ENCODE measurements at regions not wholly inside any gene's neighbourhood (a gene's known extent, or its start where the extent isn't known, plus 50 kb on each side); places are given as distances from the start of the nearest gene placed in this dataset.

DNA sequence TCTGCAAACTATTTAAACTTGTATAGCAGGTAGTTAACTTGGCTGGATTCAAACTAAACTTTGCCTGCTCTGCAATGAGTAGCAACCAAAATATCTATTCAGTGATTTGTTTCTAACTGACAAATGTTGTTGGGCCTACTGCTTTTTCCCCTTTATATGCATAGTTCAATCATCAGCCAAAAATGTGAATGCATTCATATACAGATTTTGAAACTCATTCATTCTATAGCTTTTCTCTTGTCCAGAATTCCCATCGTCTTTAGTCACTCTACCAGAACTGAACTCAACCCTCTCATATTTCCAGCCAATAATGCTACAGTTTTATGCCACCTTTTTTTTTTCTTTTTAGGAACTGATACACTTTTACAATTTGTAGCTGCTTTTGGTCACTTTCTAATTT is 599.8 kb downstream of the RPL10L start:
- Histone ChIP-seq H4K20me1 (ENCODE audit: insufficient read depth, low read length) (no peaks in the 10 kb centered on the region), H3F3A (ENCODE audit: insufficient read depth, low read length) (no peaks in the 10 kb centered on the region), H3K4me3 (ENCODE audit: low read length) (no peak overlapping the region), H3K27ac (ENCODE audit: low read length) (no peak overlapping the region), H3K9me3 (replicated peaks; ENCODE audit: insufficient read depth, low read length) (no peaks in the 10 kb centered on the region), H3K27me3 (replicated peaks; ENCODE audit: insufficient read depth, low read length) (no peaks in the 10 kb centered on the region), H3K9me2 (replicated peaks; ENCODE audit: insufficient read depth, low read length) (no peaks in the 10 kb centered on the region), H3K4me2 (ENCODE audit: low read depth, low read length) (no peak overlapping the region), H3K79me2 (ENCODE audit: low read length) (no peaks in the 10 kb centered on the region), H2AFZ (ENCODE audit: low read length) (no peak overlapping the region), H3K36me3 (replicated peaks; ENCODE audit: insufficient read depth, low read length) (no peaks in the 10 kb centered on the region), H3K9ac (ENCODE audit: low read length) (no peak overlapping the region), H3K4me1 (ENCODE audit: low read length) (no peaks in the 10 kb centered on the region)
- DNase-seq = no peak
- TF ChIP-seq, protein P1, sequence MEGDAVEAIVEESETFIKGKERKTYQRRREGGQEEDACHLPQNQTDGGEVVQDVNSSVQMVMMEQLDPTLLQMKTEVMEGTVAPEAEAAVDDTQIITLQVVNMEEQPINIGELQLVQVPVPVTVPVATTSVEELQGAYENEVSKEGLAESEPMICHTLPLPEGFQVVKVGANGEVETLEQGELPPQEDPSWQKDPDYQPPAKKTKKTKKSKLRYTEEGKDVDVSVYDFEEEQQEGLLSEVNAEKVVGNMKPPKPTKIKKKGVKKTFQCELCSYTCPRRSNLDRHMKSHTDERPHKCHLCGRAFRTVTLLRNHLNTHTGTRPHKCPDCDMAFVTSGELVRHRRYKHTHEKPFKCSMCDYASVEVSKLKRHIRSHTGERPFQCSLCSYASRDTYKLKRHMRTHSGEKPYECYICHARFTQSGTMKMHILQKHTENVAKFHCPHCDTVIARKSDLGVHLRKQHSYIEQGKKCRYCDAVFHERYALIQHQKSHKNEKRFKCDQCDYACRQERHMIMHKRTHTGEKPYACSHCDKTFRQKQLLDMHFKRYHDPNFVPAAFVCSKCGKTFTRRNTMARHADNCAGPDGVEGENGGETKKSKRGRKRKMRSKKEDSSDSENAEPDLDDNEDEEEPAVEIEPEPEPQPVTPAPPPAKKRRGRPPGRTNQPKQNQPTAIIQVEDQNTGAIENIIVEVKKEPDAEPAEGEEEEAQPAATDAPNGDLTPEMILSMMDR (IDR thresholded peaks at IDR 0.05; ENCODE audit: low read length) = no peak
- TF ChIP-seq EZH2 (optimal IDR thresholded peaks at IDR 0.05; ENCODE audit: low read depth, low read length) (no peak), EZH2phosphoT487 (IDR thresholded peaks at IDR 0.05; ENCODE audit: low read length) (no peak)

DNA sequence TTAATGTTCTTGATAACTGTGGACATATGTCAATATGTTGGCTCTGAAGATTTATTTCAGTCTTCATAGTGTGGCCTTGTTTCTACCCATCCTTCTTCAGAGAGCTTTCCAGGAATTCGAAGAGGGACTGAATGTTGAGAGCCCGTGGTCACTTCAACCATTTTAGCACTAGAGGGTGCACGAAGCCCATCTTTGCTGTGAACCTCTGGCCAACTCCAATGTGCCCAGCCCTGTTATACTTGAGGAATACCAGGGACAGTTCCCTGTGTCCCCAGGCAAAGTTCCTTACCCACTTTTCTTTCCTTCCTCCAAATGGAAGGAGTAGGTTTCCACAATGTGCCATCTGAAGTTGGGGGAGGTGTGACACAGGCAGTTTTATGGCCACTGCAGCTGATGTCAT is 603.5 kb downstream of the RPL10L start:
- H3K4me3 ChIP-seq (ENCODE audit: low read length) = no peak overlapping the region
- TF ChIP-seq EZH2phosphoT487 (IDR thresholded peaks at IDR 0.05; ENCODE audit: low read length) = no peak
- TF ChIP-seq, protein P1 (IDR thresholded peaks at IDR 0.05; ENCODE audit: low read length) = peak; percentile 40; the same call in 1 of the 2 replicates
- TF ChIP-seq EZH2 (optimal IDR thresholded peaks at IDR 0.05; ENCODE audit: low read depth, low read length) = no peak
- no peaks in the 10 kb centered on the region for H3K9me3 ChIP-seq (replicated peaks; ENCODE audit: insufficient read depth, low read length)
- no peaks in the 10 kb centered on the region for H3K9me2 ChIP-seq (replicated peaks; ENCODE audit: insufficient read depth, low read length)
- no peaks in the 10 kb centered on the region for H3K27me3 ChIP-seq (replicated peaks; ENCODE audit: insufficient read depth, low read length)
- H4K20me1 ChIP-seq (ENCODE audit: insufficient read depth, low read length) = no peaks in the 10 kb centered on the region
- no peak overlapping the region for H2AFZ ChIP-seq (ENCODE audit: low read length)
- no peaks in the 10 kb centered on the region for H3K36me3 ChIP-seq (replicated peaks; ENCODE audit: insufficient read depth, low read length)
- H3F3A ChIP-seq (ENCODE audit: insufficient read depth, low read length) = no peaks in the 10 kb centered on the region
- H3K4me1 ChIP-seq (ENCODE audit: low read length) = no peaks in the 10 kb centered on the region
- no peak for DNase-seq
- H3K9ac ChIP-seq (ENCODE audit: low read length) = no peak overlapping the region
- no peak overlapping the region for H3K27ac ChIP-seq (ENCODE audit: low read length)
- no peak overlapping the region for H3K4me2 ChIP-seq (ENCODE audit: low read depth, low read length)
- H3K79me2 ChIP-seq (ENCODE audit: low read length) = no peaks in the 10 kb centered on the region

- no peaks in the 10 kb centered on the region for H3F3A ChIP-seq (ENCODE audit: insufficient read depth, low read length)
- no peaks in the 10 kb centered on the region for H3K4me1 ChIP-seq (ENCODE audit: low read length)
- H3K4me2 ChIP-seq (ENCODE audit: low read depth, low read length) = no peak overlapping the region
- H4K20me1 ChIP-seq (ENCODE audit: insufficient read depth, low read length) = no peaks in the 10 kb centered on the region
- H3K9me3 ChIP-seq (replicated peaks; ENCODE audit: insufficient read depth, low read length) = no peaks in the 10 kb centered on the region
- no peak for DNase-seq
- no peak overlapping the region for H3K27ac ChIP-seq (ENCODE audit: low read length)
- no peaks in the 10 kb centered on the region for H3K79me2 ChIP-seq (ENCODE audit: low read length)
- no peak overlapping the region for H2AFZ ChIP-seq (ENCODE audit: low read length)
- no peaks in the 10 kb centered on the region for H3K27me3 ChIP-seq (replicated peaks; ENCODE audit: insufficient read depth, low read length)
- no peaks in the 10 kb centered on the region for H3K36me3 ChIP-seq (replicated peaks; ENCODE audit: insufficient read depth, low read length)
- no peak overlapping the region for H3K9ac ChIP-seq (ENCODE audit: low read length)
- H3K4me3 ChIP-seq (ENCODE audit: low read length) = no peak overlapping the region
- TF ChIP-seq EZH2 (optimal IDR thresholded peaks at IDR 0.05; ENCODE audit: low read depth, low read length) (no peak), EZH2phosphoT487 (IDR thresholded peaks at IDR 0.05; ENCODE audit: low read length) (no peak)
- TF ChIP-seq, protein P1 (IDR thresholded peaks at IDR 0.05; ENCODE audit: low read length) = no peak
- no peaks in the 10 kb centered on the region for H3K9me2 ChIP-seq (replicated peaks; ENCODE audit: insufficient read depth, low read length)
These were observed 615.5 kb downstream of the RPL10L start for GRCh38 chr14:46036099-46036498.

Measured in MM.1S (cell line).